ENCODE measurements at regions not wholly inside any gene's neighbourhood (a gene's known extent, or its start where the extent isn't known, plus 50 kb on each side); places are given as distances from the start of the nearest gene placed in this dataset.
"Not testable (repeated sequence)": the region's sequence is repeated elsewhere in the genome, so short reads cannot be mapped to it uniquely, and the experiment has no call there.

DNA sequence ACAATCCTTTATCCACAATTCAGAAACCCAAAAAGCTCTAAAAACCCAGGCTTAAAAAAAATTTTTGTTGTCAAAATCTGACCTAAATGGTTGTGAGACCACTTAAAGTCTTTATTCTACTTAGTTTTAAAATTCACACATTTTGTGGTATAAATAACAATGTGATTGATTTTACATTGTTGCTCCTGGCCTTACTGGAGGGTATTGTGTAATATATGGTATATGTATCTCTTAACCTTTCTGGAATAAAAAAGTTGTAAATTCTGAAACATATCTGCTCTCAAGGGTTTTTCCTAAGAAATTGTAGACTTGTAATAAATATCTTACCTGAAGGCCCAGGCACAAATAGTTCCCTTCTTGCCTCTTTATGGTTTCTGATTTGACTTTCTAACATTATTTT is 73.3 kb upstream of the PNPT1 start:
- H3K36me3 ChIP-seq (ENCODE audit: insufficient read depth, low read length, poor library complexity, severe bottlenecking), result no peaks in the 10 kb centered on the region
- ChIA-PET POLR2A (ENCODE audit: low non-redundant PET) (no interaction called here), CTCF (no interaction called here)
- DNase-seq (ENCODE audit: low spot score), result no peak
- no peaks in the 10 kb centered on the region for H3K9me3 ChIP-seq (ENCODE audit: low read depth, low read length, poor library complexity, severe bottlenecking)
- no TSS peak for BruUV-seq (replicated peaks)
- intact Hi-C loops (cut with micrococcal nuclease; ENCODE audit: unreplicated experiment), result no loop called here
- H3K4me1 ChIP-seq (ENCODE audit: insufficient read depth, low read length, poor library complexity, severe bottlenecking), result no peaks in the 10 kb centered on the region
- peaks cover 44% of the 10 kb centered on the region for H3K27me3 ChIP-seq (replicated peaks; ENCODE audit: insufficient read depth, low read depth, low read length, poor library complexity)
- H3K27ac ChIP-seq (ENCODE audit: low read depth, low read length, poor library complexity, severe bottlenecking), result no peak overlapping the region
- H3K4me3 ChIP-seq (ENCODE audit: low read depth, low read length, poor library complexity, severe bottlenecking), result no peak overlapping the region
- TF ChIP-seq, protein P1, sequence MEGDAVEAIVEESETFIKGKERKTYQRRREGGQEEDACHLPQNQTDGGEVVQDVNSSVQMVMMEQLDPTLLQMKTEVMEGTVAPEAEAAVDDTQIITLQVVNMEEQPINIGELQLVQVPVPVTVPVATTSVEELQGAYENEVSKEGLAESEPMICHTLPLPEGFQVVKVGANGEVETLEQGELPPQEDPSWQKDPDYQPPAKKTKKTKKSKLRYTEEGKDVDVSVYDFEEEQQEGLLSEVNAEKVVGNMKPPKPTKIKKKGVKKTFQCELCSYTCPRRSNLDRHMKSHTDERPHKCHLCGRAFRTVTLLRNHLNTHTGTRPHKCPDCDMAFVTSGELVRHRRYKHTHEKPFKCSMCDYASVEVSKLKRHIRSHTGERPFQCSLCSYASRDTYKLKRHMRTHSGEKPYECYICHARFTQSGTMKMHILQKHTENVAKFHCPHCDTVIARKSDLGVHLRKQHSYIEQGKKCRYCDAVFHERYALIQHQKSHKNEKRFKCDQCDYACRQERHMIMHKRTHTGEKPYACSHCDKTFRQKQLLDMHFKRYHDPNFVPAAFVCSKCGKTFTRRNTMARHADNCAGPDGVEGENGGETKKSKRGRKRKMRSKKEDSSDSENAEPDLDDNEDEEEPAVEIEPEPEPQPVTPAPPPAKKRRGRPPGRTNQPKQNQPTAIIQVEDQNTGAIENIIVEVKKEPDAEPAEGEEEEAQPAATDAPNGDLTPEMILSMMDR (conservative IDR thresholded peaks at IDR 0.05; ENCODE audit: low read depth, low read length), result no peak
- no peak for TF ChIP-seq EZH2 (IDR thresholded peaks at IDR 0.05; ENCODE audit: borderline replicate concordance, low read depth, low read length, poor library complexity, severe bottlenecking)

DNA sequence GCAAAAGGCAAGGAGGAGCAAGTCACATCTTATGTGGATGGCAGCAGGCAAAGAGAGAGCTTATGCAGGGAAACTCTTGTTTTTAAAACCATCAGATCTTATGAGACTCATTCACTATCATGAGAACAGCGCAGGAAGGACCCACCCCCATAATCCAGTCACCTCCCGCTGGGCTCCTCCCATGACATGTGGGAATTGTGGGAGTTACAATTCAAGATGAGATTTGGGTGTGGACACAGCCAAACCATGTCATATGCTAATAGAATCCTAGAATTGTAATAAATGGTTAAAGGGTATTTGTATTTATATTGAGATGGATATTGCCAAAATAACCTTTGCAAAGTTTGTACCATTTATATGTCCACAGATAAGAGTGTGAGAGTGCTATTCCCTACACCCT is 72.1 kb upstream of the PNPT1 start:
- BruUV-seq (replicated peaks); POLR2A ChIA-PET (ENCODE audit: low non-redundant PET); CTCF ChIA-PET: not testable (repeated sequence)

DNA sequence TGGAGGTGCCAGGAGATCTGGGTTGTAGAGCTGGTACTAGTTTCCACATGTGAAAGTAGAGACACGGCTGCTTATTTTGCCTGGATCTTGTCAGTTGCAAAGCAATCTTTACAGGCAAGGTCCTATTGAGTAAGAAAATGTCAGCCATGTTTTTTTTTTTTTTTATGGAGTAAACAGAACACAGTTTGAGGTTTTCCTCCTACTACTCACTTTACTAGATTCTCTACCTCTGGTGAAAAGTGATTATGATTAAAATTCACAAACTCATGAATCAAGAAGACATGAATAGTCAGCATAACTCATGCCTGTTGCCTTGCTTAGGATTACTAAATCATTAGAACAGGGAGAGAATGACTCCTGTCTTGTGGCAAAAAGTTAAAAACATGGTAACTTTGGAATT is 70.1 kb upstream of the PNPT1 start:
- no peak overlapping the region for H3K27ac ChIP-seq (ENCODE audit: low read depth, low read length, poor library complexity, severe bottlenecking)
- DNase-seq (ENCODE audit: low spot score), result no peak
- CTCF ChIA-PET, result no interaction called here
- no peak overlapping the region for H3K4me3 ChIP-seq (ENCODE audit: low read depth, low read length, poor library complexity, severe bottlenecking)
- TF ChIP-seq, protein P1 (conservative IDR thresholded peaks at IDR 0.05; ENCODE audit: low read depth, low read length), result no peak
- no peak for TF ChIP-seq EZH2 (IDR thresholded peaks at IDR 0.05; ENCODE audit: borderline replicate concordance, low read depth, low read length, poor library complexity, severe bottlenecking)
- peaks cover 34% of the 10 kb centered on the region for H3K27me3 ChIP-seq (replicated peaks; ENCODE audit: insufficient read depth, low read depth, low read length, poor library complexity)
- H3K9me3 ChIP-seq (ENCODE audit: low read depth, low read length, poor library complexity, severe bottlenecking), result no peaks in the 10 kb centered on the region
- no peaks in the 10 kb centered on the region for H3K36me3 ChIP-seq (ENCODE audit: insufficient read depth, low read length, poor library complexity, severe bottlenecking)
- BruUV-seq (replicated peaks), result no TSS peak
- intact Hi-C loops (cut with micrococcal nuclease; ENCODE audit: unreplicated experiment), result no loop called here
- POLR2A ChIA-PET (ENCODE audit: low non-redundant PET), result no interaction called here
- no peaks in the 10 kb centered on the region for H3K4me1 ChIP-seq (ENCODE audit: insufficient read depth, low read length, poor library complexity, severe bottlenecking)

More for the DNA sequence above, 72.1 kb upstream of the PNPT1 start:
- H3K27me3 ChIP-seq (replicated peaks; ENCODE audit: insufficient read depth, low read depth, low read length, poor library complexity), result peaks cover 47% of the 10 kb centered on the region
- intact Hi-C loops (cut with micrococcal nuclease; ENCODE audit: unreplicated experiment); H3K4me3 ChIP-seq (ENCODE audit: low read depth, low read length, poor library complexity, severe bottlenecking); H3K27ac ChIP-seq (ENCODE audit: low read depth, low read length, poor library complexity, severe bottlenecking); H3K9me3 ChIP-seq (ENCODE audit: low read depth, low read length, poor library complexity, severe bottlenecking); H3K4me1 ChIP-seq (ENCODE audit: insufficient read depth, low read length, poor library complexity, severe bottlenecking); H3K36me3 ChIP-seq (ENCODE audit: insufficient read depth, low read length, poor library complexity, severe bottlenecking): not testable (repeated sequence)
- DNase-seq (ENCODE audit: low spot score), result peak; percentile 25

DNA sequence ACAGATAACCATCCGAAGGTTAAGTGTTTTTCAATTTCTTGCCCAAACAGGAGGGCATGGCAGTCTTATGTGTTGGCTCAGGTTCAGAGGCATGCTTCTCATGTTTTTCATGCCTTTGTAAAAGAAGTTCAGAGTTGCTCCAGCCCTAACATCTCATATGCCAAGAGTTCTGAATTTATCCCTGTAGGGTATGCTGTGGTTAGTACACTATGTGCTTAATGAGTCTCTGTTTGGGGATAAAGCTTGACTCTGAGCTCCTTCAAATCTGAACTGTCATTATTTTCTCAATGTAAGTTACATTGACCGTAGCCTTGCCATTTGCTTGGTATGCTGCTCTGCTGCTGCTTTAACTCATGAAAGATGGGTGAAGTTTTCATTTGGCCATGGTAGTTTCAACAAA is 67.9 kb upstream of the PNPT1 start:
- Histone ChIP-seq H3K36me3 (ENCODE audit: insufficient read depth, low read length, poor library complexity, severe bottlenecking) (no peaks in the 10 kb centered on the region), H3K9me3 (ENCODE audit: low read depth, low read length, poor library complexity, severe bottlenecking) (no peaks in the 10 kb centered on the region), H3K27me3 (replicated peaks; ENCODE audit: insufficient read depth, low read depth, low read length, poor library complexity) (peaks cover 21% of the 10 kb centered on the region), H3K4me3 (ENCODE audit: low read depth, low read length, poor library complexity, severe bottlenecking) (no peak overlapping the region), H3K27ac (ENCODE audit: low read depth, low read length, poor library complexity, severe bottlenecking) (no peak overlapping the region), H3K4me1 (ENCODE audit: insufficient read depth, low read length, poor library complexity, severe bottlenecking) (no peaks in the 10 kb centered on the region)
- DNase-seq (ENCODE audit: low spot score), result no peak
- intact Hi-C loops (cut with micrococcal nuclease; ENCODE audit: unreplicated experiment), result no loop called here
- ChIA-PET POLR2A (ENCODE audit: low non-redundant PET) (no interaction called here), CTCF (no interaction called here)
- no TSS peak for BruUV-seq (replicated peaks)
- no peak for TF ChIP-seq EZH2 (IDR thresholded peaks at IDR 0.05; ENCODE audit: borderline replicate concordance, low read depth, low read length, poor library complexity, severe bottlenecking)
- TF ChIP-seq, protein P1 (conservative IDR thresholded peaks at IDR 0.05; ENCODE audit: low read depth, low read length), result no peak

All from A673 (cell line).